GM12878 (cell line): ENCODE measurements at regions not wholly inside any gene's neighbourhood (a gene's known extent, or its start where the extent isn't known, plus 50 kb on each side); places are given as distances from the start of the nearest gene placed in this dataset.

Source experiments
- ATAC-seq: fragments of 200-7000 bp; cut with Tn5 transposase; 3 replicates; pipeline ENCODE4 v1.9.1; 2020; ENCODE audit warnings: mild to moderate bottlenecking, moderate library complexity
- BruUV-seq: library from RNA; stranded (reverse); fragments of 400-500 nt; replicated peaks from 2 replicates; lab custom pipeline; 2021; lab: Mats Ljungman, UMichigan
- CTCF ChIA-PET: fragments of 300-600 bp; sonication (Branson Sonifier 250); formaldehyde crosslinking; extraction: SDS; loops from one replicate; lab custom pipeline; 2021; ENCODE audit warnings: inconsistent platforms; lab: Yijun Ruan, JAX
- POLR2A ChIA-PET: fragments of 350-600 bp; formaldehyde crosslinking; extraction: SDS; loops from one replicate; lab custom pipeline; 2021; ENCODE audit warnings: inconsistent platforms; lab: Charles Lee
- RAD21 ChIA-PET: fragments of 300-600 bp; sonication (Branson Sonifier 250); formaldehyde crosslinking; loops from one replicate; lab custom pipeline; 2023; ENCODE audit warnings: antibody characterized with exemption; ENCODE audit not compliant: unreplicated experiment; lab: Charles Lee
- SMC1A ChIA-PET: fragments of 300-600 bp; sonication (Branson Sonifier 250); formaldehyde crosslinking; loops from one replicate; lab custom pipeline; 2023; ENCODE audit not compliant: unreplicated experiment, uncharacterized antibody; lab: Charles Lee
- DNase-seq: peaks from one replicate; pipeline ENCODE4 v3.0.0-alpha.2; 2011; ENCODE audit warnings: low read depth, low spot score
- FAIRE-seq: peaks from 3 replicates; lab custom pipeline; 2011; peaks lifted over from hg19 to GRCh38; lab: Jason Lieb, UNC
- H2AFZ ChIP-seq: 2 replicates; pipeline ENCODE4 v1.6.0; 2011; ENCODE audit warnings: low read depth, low read length, control low read depth; ENCODE audit not compliant: control insufficient read depth
- H3K27ac ChIP-seq: 2 replicates; pipeline ENCODE4 v1.5.1; 2011; ENCODE audit warnings: control low read depth; ENCODE audit not compliant: control insufficient read depth, insufficient read depth
- H3K27me3 ChIP-seq, 2 experiments: replicated peaks in 1 of 2; 2 replicates each; pipeline versions ENCODE4 v1.6.0 to v1.6.1; 2011; ENCODE audit warnings: low read length in 1 of 2; ENCODE audit not compliant: control insufficient read depth in 2 of 2, insufficient read depth in 2 of 2
- H3K36me3 ChIP-seq, 2 experiments: 2 replicates each; pipeline ENCODE4 v1.5.1; 2011; ENCODE audit warnings: low read length in 1 of 2; ENCODE audit not compliant: control insufficient read depth in 2 of 2, insufficient read depth in 2 of 2
- H3K4me1 ChIP-seq: 2 replicates; pipeline ENCODE4 v1.6.1; 2011; ENCODE audit warnings: mild to moderate bottlenecking, low read length, moderate library complexity, mixed read lengths; ENCODE audit not compliant: control insufficient read depth, insufficient read depth
- H3K4me2 ChIP-seq: 2 replicates; pipeline ENCODE4 v1.6.0; 2011; ENCODE audit warnings: control low read depth; ENCODE audit not compliant: control insufficient read depth, insufficient read depth
- H3K4me3 ChIP-seq: fragments of 200-600 bp; sonication (generic); 2 replicates; pipeline ENCODE4 v1.5.1; 2016
- H3K79me2 ChIP-seq: 2 replicates; pipeline ENCODE4 v1.6.0; 2011; ENCODE audit warnings: low read length; ENCODE audit not compliant: control insufficient read depth, insufficient read depth
- H3K9ac ChIP-seq: 2 replicates; pipeline ENCODE4 v1.8.0; 2011; ENCODE audit warnings: low read length, control low read depth, mixed read lengths; ENCODE audit not compliant: control insufficient read depth, insufficient read depth
- H3K9me3 ChIP-seq: replicated peaks from 3 replicates; pipeline ENCODE4 v1.5.1; 2011; ENCODE audit warnings: mild to moderate bottlenecking, low read length; ENCODE audit not compliant: control insufficient read depth, insufficient read depth
- H4K20me1 ChIP-seq: 2 replicates; pipeline ENCODE4 v1.6.0; 2011; ENCODE audit not compliant: control insufficient read depth, insufficient read depth
- BMI1 ChIP-seq: fragments of 450-650 bp; IDR thresholded peaks from 2 replicates; pipeline ENCODE4 v1.6.1; 2016; ENCODE audit warnings: mild to moderate bottlenecking, moderate library complexity, borderline replicate concordance
- CBX3 ChIP-seq: fragments of 200-600 bp; sonication (generic); IDR thresholded peaks from 2 replicates; pipeline ENCODE4 v1.6.1; 2016; ENCODE audit warnings: low read depth, borderline replicate concordance
- ELK1 ChIP-seq: IDR thresholded peaks from 2 replicates; pipeline ENCODE4 v1.6.1; 2012; ENCODE audit warnings: low read depth, low read length, improper control_type of control experiment
- EZH2 ChIP-seq: IDR thresholded peaks from 2 replicates; pipeline ENCODE4 v1.6.1; 2012; ENCODE audit warnings: low read depth, mild to moderate bottlenecking, control low read depth, inconsistent platforms, low read length, borderline replicate concordance; ENCODE audit not compliant: control insufficient read depth
- GATAD2B ChIP-seq: fragments of 450-650 bp; conservative IDR thresholded peaks from 2 replicates; pipeline ENCODE4 v1.6.1; 2017; ENCODE audit warnings: low read depth, mild to moderate bottlenecking, moderate library complexity
- HSF1 ChIP-seq: fragments of 150-350 bp; IDR thresholded peaks from 2 replicates; pipeline ENCODE4 v1.6.1; 2014; ENCODE audit warnings: mild to moderate bottlenecking, low read depth, low read length
- MEF2B ChIP-seq: fragments of 450-650 bp; IDR thresholded peaks from 2 replicates; pipeline ENCODE4 v1.6.1; 2018; ENCODE audit warnings: mild to moderate bottlenecking, moderate library complexity; ENCODE audit not compliant: partially characterized antibody, poor library complexity, severe bottlenecking
- NR2C2 ChIP-seq: IDR thresholded peaks from 2 replicates; pipeline ENCODE4 v1.6.1; 2011; ENCODE audit warnings: borderline replicate concordance, low read depth; ENCODE audit not compliant: control insufficient read depth, insufficient read length
- PAX8 ChIP-seq: fragments of 450-650 bp; IDR thresholded peaks from 2 replicates; pipeline ENCODE4 v1.6.1; 2017; ENCODE audit warnings: mild to moderate bottlenecking, moderate library complexity
- RB1 ChIP-seq: fragments of 450-650 bp; formaldehyde crosslinking; IDR thresholded peaks from 2 replicates; pipeline ENCODE4 v1.6.1; 2017; ENCODE audit warnings: mild to moderate bottlenecking, borderline replicate concordance
- RFX5 ChIP-seq: IDR thresholded peaks from 2 replicates; pipeline ENCODE4 v1.6.1; 2011; ENCODE audit warnings: low read depth, low read length, improper control_type of control experiment
- SIN3A ChIP-seq: IDR thresholded peaks from 2 replicates; pipeline ENCODE4 v1.6.1; 2012; ENCODE audit warnings: low read depth, low read length, improper control_type of control experiment
- SPI1 ChIP-seq: IDR thresholded peaks from 2 replicates; pipeline ENCODE4 v1.6.1; 2011; ENCODE audit warnings: low read depth, mild to moderate bottlenecking, low read length, moderate library complexity, borderline replicate concordance; ENCODE audit not compliant: insufficient read depth
- SUZ12 ChIP-seq: fragments of 200-600 bp; sonication (generic); IDR thresholded peaks from one replicate; pipeline ENCODE4 v1.6.1; 2018; ENCODE audit warnings: antibody characterized with exemption, mild to moderate bottlenecking; ENCODE audit not compliant: unreplicated experiment
- TAF1 ChIP-seq: IDR thresholded peaks from 2 replicates; pipeline ENCODE4 v1.6.1; 2011; ENCODE audit warnings: mild to moderate bottlenecking, low read depth, low read length, borderline replicate concordance
- ZBTB11 ChIP-seq: fragments of 450-650 bp; formaldehyde crosslinking; IDR thresholded peaks from 2 replicates; pipeline ENCODE4 v1.5.0; 2022; ENCODE audit warnings: mild to moderate bottlenecking, missing genetic modification characterization
- WGBS: methylation state at CpG from one replicate; pipeline ENCODE4 v1.1.6; 2016; ENCODE audit warnings: low lambda C conversion rate; ENCODE audit not compliant: insufficient replicate concordance, insufficient coverage; ENCODE audit errors: missing lambda C conversion rate; 5-methylcytosine and 5-hydroxymethylcytosine counted together
- in situ Hi-C: fragments of 300-500 bp; cut with MboI; formaldehyde crosslinking; loops from 9 replicates; pipeline ENCODE4 v1.14.3; 2018; ENCODE audit warnings: mixed read lengths
- intact Hi-C: fragments of 100-400 bp; cut with micrococcal nuclease; formaldehyde crosslinking; loops from one replicate; pipeline ENCODE4 v1.14.2; 2022; ENCODE audit not compliant: unreplicated experiment
- TF ChIP-seq, protein P1 (sequence below): IDR thresholded peaks from 2 replicates; pipeline ENCODE4 v1.6.1; 2011; ENCODE audit warnings: borderline replicate concordance, low read depth, mild to moderate bottlenecking, moderate library complexity, low read length; ENCODE audit not compliant: insufficient read depth, poor library complexity, severe bottlenecking

DNA sequence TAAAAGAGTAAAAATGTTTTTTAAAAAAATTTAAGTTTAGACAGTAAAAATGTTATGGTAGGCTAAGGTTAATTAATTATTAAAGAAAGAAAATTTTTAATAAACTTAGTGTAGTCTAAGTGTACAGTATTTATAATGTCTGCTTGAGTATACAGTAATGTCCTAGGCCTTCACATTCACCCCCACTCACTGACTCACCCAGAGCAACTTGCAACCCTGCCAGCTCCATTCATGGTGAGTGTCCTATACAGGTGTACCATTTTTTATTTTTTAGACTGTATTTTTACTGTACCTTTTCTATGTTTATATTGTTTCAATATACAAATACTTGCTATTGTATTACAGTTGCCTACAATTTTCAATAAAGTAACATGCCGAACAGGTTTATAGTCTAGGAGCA is 234.1 kb downstream of the AUH start:
- ChIA-PET POLR2A (no interaction called here), CTCF (no interaction called here), RAD21 (no interaction called here), SMC1A (no interaction called here)
- ATAC-seq (no peak), DNase-seq (no peak), FAIRE-seq (no peak)
- Histone ChIP-seq H4K20me1 (no peaks in the 10 kb centered on the region), H3K27me3 (no peaks in the 10 kb centered on the region; a peak in 1 of 4 replicates), H2AFZ (no peak overlapping the region), H3K9me3 (no peaks in the 10 kb centered on the region), H3K4me2 (no peak overlapping the region), H3K27ac (no peak overlapping the region), H3K36me3 (no peaks in the 10 kb centered on the region), H3K79me2 (no peaks in the 10 kb centered on the region), H3K4me3 (no peak overlapping the region), H3K4me1 (no peaks in the 10 kb centered on the region), H3K9ac (no peak overlapping the region)
- WGBS = 82% methylated on average over 1 of the region's 1 CpG
- no TSS peak for BruUV-seq
- in situ Hi-C loops = no loop called here
- intact Hi-C loops = no loop called here
- no peak for TF ChIP-seq NR2C2
- TF ChIP-seq, protein P1, sequence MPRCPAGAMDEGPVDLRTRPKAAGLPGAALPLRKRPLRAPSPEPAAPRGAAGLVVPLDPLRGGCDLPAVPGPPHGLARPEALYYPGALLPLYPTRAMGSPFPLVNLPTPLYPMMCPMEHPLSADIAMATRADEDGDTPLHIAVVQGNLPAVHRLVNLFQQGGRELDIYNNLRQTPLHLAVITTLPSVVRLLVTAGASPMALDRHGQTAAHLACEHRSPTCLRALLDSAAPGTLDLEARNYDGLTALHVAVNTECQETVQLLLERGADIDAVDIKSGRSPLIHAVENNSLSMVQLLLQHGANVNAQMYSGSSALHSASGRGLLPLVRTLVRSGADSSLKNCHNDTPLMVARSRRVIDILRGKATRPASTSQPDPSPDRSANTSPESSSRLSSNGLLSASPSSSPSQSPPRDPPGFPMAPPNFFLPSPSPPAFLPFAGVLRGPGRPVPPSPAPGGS = no peak
- TF ChIP-seq BMI1 = no peak
- no peak for TF ChIP-seq EZH2
- TF ChIP-seq MEF2B = no peak
- no peak for TF ChIP-seq TAF1
- no peak for TF ChIP-seq RB1
- no peak for TF ChIP-seq PAX8
- no peak for TF ChIP-seq CBX3
- no peak for TF ChIP-seq SIN3A
- TF ChIP-seq GATAD2B = no peak
- TF ChIP-seq HSF1 = no peak
- TF ChIP-seq SUZ12 = no peak
- TF ChIP-seq ZBTB11 (CRISPR knock-in tag) = no peak
- no peak for TF ChIP-seq ELK1
- no peak for TF ChIP-seq SPI1
- no peak for TF ChIP-seq RFX5
